IMR-90 (cell line): ENCODE measurements at regions not wholly inside any gene's neighbourhood (a gene's known extent, or its start where the extent isn't known, plus 50 kb on each side); places are given as distances from the start of the nearest gene placed in this dataset.

Experiments used
- BHLHE40 ChIP-seq: fragments of 150-350 bp; IDR thresholded peaks from 2 replicates; pipeline ENCODE4 v1.6.1; 2016; ENCODE audit warnings: mild to moderate bottlenecking, low read depth, low read length
- CEBPB ChIP-seq: IDR thresholded peaks from 2 replicates; pipeline ENCODE4 v1.6.1; 2012; ENCODE audit warnings: low read depth, low read length, improper control_type of control experiment
- CHD1 ChIP-seq: IDR thresholded peaks from 2 replicates; pipeline ENCODE4 v1.6.1; 2012; ENCODE audit warnings: low read depth, low read length, improper control_type of control experiment
- MAZ ChIP-seq: IDR thresholded peaks from 2 replicates; pipeline ENCODE4 v1.6.1; 2012; ENCODE audit warnings: low read depth, mild to moderate bottlenecking, low read length, improper control_type of control experiment, moderate library complexity, borderline replicate concordance
- MXI1 ChIP-seq: IDR thresholded peaks from 2 replicates; pipeline ENCODE4 v1.6.1; 2012; ENCODE audit warnings: low read depth, mild to moderate bottlenecking, low read length, moderate library complexity, borderline replicate concordance
- POLR2A ChIP-seq: IDR thresholded peaks from 2 replicates; pipeline ENCODE4 v1.6.1; 2012; ENCODE audit warnings: mild to moderate bottlenecking, low read depth, low read length
- RAD21 ChIP-seq: IDR thresholded peaks from 2 replicates; pipeline ENCODE4 v1.6.1; 2012; ENCODE audit warnings: low read length, improper control_type of control experiment
- RCOR1 ChIP-seq: IDR thresholded peaks from 2 replicates; pipeline ENCODE4 v1.6.1; 2012; ENCODE audit warnings: mild to moderate bottlenecking, low read length, improper control_type of control experiment; ENCODE audit not compliant: insufficient replicate concordance
- RFX5 ChIP-seq: IDR thresholded peaks from 2 replicates; pipeline ENCODE4 v1.8.0; 2012; ENCODE audit warnings: low read depth, mild to moderate bottlenecking, low read length, moderate library complexity
- SMC3 ChIP-seq: fragments of 150-350 bp; IDR thresholded peaks from 2 replicates; pipeline ENCODE4 v1.6.1; 2016; ENCODE audit warnings: low read depth, mild to moderate bottlenecking, antibody characterized with exemption, low read length, moderate library complexity
- TF ChIP-seq, protein P1 (sequence below): conservative IDR thresholded peaks from 2 replicates; pipeline ENCODE4 v1.5.1; 2012; ENCODE audit warnings: mild to moderate bottlenecking, low read depth, low read length, improper control_type of control experiment
- TF ChIP-seq, protein P2 (sequence below): fragments of 150-350 bp; IDR thresholded peaks from 2 replicates; pipeline ENCODE4 v1.6.1; 2017; ENCODE audit warnings: mild to moderate bottlenecking, antibody characterized with exemption, low read length, low read depth
- TF ChIP-seq, protein P3 (sequence below): fragments of 150-350 bp; IDR thresholded peaks from 2 replicates; pipeline ENCODE4 v1.6.1; 2016; ENCODE audit warnings: low read depth, mild to moderate bottlenecking, low read length, moderate library complexity, borderline replicate concordance

- TF ChIP-seq, protein P1, sequence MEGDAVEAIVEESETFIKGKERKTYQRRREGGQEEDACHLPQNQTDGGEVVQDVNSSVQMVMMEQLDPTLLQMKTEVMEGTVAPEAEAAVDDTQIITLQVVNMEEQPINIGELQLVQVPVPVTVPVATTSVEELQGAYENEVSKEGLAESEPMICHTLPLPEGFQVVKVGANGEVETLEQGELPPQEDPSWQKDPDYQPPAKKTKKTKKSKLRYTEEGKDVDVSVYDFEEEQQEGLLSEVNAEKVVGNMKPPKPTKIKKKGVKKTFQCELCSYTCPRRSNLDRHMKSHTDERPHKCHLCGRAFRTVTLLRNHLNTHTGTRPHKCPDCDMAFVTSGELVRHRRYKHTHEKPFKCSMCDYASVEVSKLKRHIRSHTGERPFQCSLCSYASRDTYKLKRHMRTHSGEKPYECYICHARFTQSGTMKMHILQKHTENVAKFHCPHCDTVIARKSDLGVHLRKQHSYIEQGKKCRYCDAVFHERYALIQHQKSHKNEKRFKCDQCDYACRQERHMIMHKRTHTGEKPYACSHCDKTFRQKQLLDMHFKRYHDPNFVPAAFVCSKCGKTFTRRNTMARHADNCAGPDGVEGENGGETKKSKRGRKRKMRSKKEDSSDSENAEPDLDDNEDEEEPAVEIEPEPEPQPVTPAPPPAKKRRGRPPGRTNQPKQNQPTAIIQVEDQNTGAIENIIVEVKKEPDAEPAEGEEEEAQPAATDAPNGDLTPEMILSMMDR: no peak
- no peak for TF ChIP-seq MXI1
- no peak for TF ChIP-seq CEBPB
- no peak for TF ChIP-seq POLR2A
- TF ChIP-seq CHD1: no peak
- no peak for TF ChIP-seq RAD21
- TF ChIP-seq, protein P2, sequence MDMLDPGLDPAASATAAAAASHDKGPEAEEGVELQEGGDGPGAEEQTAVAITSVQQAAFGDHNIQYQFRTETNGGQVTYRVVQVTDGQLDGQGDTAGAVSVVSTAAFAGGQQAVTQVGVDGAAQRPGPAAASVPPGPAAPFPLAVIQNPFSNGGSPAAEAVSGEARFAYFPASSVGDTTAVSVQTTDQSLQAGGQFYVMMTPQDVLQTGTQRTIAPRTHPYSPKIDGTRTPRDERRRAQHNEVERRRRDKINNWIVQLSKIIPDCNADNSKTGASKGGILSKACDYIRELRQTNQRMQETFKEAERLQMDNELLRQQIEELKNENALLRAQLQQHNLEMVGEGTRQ: no peak
- TF ChIP-seq, protein P3, sequence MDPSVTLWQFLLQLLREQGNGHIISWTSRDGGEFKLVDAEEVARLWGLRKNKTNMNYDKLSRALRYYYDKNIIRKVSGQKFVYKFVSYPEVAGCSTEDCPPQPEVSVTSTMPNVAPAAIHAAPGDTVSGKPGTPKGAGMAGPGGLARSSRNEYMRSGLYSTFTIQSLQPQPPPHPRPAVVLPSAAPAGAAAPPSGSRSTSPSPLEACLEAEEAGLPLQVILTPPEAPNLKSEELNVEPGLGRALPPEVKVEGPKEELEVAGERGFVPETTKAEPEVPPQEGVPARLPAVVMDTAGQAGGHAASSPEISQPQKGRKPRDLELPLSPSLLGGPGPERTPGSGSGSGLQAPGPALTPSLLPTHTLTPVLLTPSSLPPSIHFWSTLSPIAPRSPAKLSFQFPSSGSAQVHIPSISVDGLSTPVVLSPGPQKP: no peak
- no peak for TF ChIP-seq RCOR1
- TF ChIP-seq MAZ: no peak
- TF ChIP-seq SMC3: no peak
- TF ChIP-seq RFX5: no peak
- TF ChIP-seq BHLHE40: no peak
These were observed 59.9 kb upstream of the IRX4 start for GRCh38 chr5:1942630-1943029.
